ENCODE measurements at regions not wholly inside any gene's neighbourhood (a gene's known extent, or its start where the extent isn't known, plus 50 kb on each side); places are given as distances from the start of the nearest gene placed in this dataset.

- no peak for TF ChIP-seq GATA3 (IDR thresholded peaks at IDR 0.05; ENCODE audit: low read depth, low read length)
- no peak for TF ChIP-seq GATA2 (IDR thresholded peaks at IDR 0.05; ENCODE audit: low read depth, low read length)
These were observed 193.3 kb upstream of the ZNF536 start for GRCh38 chr19:30178721-30179402.

Measured in SH-SY5Y (cell line).